ENCODE measurements at regions not wholly inside any gene's neighbourhood (a gene's known extent, or its start where the extent isn't known, plus 50 kb on each side); places are given as distances from the start of the nearest gene placed in this dataset.

DNA sequence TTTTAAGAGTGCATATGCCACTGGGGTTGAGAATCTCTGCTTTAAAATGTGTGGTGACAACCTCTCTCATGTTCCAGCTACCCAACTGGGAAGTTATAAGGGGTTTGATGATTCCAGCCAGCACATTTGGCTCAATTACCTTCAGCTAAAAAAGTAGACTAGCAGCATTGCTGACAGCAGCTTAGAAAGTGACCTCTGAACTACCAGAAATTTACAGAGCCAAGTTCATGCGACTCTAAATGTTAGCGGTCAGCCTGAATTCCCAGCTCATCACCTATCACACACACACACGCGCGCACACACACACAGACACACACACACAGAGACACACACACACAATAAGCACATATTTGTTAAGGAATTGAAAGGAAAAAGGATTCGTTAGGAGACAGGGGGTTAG lies 377.5 kb downstream of the TMEM167A start:
- no peak for DNase-seq (ENCODE audit: low spot score)

DNA sequence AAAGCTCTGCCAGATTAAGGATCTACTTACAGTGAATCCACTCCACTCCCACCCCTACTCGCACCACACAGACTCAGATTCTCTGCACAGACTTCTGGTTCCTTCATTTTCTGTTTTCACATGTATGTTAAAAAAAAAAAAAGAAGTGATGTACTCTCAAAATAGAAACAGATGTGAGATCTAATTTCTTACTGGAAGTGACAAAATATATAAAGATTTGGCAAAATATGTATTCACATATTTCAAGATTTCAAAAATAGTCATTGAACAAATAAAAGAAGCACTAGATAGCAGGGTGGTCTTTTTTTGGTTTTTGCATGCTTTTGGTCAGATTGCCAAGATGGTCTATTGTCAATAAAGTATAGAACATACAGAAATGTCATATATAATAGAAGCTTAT lies 379.2 kb downstream of the TMEM167A start:
- no peak for DNase-seq (ENCODE audit: low spot score)

DNA sequence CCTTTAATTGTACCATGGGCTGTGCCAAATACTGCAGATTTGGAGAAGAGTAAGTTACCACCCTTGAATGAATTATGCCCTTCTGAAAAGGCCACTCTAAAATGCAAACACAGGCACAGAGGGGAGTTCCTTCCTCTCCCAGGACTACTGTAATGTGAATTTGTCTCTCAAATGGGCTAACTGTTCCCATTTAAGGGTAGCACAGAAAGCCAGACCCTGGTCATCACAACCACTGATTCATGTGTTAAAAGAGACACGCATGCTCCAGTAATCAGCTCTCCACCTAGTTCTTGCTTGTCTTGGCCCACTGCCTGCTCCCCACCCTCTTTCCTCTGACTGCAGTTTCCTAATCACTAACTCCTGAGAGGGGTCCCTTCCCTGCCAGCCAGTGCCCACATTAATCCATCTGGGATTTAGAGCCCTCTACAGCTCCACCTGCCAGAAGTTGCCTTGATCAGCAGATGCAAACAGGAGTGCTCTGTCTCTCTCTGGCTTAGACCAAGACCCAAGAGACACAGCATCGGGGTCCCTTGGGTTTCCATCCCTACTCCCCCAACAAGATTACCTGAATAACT lies 382.4 kb downstream of the TMEM167A start:
- DNase-seq (ENCODE audit: low spot score) = no peak

DNA sequence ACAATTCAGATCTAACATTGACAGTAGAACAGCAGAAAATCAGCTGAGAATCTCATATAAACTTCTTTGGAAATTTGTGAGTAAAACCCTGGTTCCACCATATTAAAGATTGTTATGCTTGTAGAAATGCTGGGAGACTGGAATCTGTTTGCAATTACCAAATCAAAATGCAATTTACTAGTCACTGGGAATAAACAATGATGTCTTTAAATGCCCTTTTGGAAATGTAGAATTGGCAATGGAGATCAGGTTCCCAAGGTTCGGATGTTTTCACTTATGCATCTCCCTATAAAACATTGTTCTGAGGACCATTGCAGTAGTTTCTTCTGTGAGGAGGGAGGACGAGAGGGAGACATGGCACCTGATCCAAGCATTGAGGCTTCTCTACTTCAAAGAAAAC lies 384.4 kb downstream of the TMEM167A start:
- DNase-seq (ENCODE audit: low spot score) = no peak

DNA sequence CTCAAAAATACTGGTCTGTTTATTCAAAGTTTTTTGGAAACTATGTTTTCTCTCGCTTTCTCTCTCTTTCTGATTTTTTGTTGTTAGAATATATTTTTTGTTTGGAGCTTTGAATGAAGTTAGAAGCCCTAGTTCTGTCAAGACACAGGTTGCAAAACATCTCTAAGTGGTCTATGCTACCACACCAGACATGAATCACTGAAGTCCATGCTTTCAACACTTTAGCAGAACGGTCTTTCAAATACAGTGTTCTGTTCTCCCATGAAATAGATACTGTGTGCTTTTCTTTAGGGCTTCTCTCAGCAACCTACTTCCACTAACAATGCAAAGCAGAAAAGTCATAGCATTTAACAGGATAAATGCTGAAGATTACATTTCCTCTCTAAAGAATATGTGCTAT lies 392.5 kb downstream of the TMEM167A start:
- no peak for DNase-seq (ENCODE audit: low spot score)

DNA sequence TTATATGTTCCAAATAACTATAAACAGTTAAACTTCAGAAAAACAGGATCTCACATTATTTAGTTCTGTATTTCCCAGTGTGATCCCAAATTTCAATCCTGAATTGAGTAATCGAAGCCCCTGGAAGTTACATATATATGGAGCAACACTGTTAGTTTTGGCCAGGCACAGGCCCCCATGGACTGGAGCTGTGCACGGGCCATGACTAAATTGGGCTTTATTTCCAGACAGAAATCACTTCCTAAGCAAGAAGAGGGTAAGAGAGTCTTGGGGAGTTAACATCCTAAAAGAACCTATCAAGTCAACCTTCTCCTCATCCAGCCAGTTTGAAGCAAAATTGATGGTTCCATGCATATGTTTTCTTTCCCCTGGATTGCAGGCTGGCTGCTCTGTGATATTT lies 393.0 kb downstream of the TMEM167A start:
- DNase-seq (ENCODE audit: low spot score) = no peak

DNA sequence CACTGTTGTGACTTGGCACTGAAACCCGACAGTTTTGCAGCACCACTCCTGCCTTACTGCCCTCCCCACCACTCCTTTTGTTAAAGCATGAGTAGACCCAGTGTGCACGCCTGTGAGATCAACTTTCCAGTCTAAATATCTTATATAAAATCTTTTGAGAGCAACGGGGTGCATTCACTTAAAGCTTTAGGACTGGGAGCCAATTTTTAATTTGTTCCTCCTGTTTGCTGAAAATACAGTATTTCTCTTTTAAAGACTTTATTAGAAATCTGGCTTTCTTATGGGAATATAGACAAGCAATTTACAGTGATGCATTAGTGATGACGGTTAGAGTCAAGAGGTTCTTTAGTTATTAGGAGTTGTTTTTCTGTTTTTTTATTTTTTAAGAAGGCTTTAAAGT lies 397.5 kb downstream of the TMEM167A start:
- no peak for DNase-seq (ENCODE audit: low spot score)

DNA sequence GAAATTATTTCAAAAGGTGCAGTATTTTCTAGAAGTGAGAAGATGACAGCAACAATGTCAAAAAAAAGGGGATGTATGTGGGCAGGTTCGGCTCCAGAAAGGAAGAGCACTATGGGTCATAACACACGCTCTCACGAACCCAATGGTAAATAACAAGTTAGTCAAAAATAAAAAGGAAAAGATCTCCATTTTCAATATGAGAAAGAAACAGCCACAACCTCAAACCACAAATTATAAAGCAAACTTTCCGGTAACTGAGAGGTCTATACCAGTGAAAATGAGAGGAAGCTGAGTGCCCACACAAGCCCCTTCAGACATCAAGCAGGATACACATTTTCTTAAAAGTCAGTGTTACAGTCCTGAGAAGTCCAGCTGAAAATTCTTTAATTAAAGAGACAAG lies 398.5 kb upstream of the RPS23 start:
- no peak for DNase-seq (ENCODE audit: low spot score)

DNA sequence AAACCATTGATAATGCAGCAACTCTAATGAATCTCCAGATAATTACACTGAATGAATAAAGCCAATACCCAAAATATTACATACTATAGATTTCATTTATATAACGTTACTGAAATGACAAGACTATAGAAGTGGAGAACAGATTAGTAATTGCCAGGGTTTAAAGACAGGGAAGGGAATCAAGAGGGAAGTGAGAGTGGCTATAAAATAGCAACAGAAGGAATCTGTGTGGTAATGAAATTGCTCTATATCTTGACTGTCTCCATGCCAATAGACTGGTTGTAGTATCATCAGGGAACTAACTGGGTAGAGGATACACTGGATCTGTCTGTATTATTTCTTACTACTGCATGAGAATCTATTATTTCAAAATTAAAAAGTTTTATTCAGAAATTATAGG lies 396.5 kb upstream of the RPS23 start:
- no peak for DNase-seq (ENCODE audit: low spot score)

DNA sequence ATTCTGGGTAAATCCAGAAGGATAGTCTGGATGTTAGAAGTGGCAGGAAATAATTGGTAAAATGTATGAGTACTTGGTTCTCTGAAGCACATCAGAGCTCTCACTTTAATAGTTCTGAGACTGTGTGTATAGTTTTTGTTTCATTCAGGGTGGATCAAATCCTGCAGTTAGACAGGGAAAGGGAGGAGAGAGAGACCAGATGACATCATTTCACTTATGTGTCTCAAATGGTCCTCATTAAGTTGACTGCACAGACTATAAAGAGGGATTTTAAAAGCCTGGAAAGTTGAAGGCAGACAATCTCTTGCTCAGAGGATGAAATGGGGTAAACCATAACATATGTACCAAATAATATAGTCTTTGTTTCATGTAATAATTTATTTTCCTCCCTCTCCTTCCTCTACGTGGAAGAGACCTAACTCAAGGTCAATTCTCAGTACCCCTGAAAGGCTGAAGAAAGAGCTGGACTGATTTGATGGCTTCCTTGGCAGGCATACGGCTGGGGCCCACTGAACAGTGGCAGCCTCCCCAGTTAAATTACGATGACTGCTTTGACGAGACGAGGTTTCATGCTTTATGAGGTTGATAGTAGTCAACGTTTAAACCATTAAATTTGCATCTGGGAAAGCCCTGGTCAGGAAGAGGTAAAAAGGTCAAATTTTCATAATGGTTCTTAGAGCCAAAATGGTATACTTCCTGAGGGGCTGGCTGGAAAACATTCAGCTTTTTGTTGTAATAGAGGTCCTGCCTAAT lies 395.1 kb upstream of the RPS23 start:
- DNase-seq (ENCODE audit: low spot score) = no peak

DNA sequence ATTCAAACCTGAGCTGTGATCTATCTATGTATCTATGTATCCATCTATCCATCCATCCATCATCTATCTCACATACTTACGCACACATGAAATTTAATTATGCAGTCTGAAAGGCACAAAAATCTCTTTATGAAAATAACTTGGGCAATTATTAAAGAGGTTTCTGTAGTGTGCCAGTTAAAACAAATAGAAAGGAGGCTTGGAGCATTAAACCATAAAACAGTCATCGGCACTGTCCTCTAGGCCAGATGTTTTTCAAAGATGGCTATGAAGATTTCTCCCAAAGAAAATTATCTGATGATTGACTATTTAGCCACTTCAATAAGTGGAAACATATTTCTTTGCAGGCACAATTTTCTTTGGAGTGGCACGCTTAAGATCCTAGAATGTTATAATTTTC lies 392.5 kb upstream of the RPS23 start:
- no peak for DNase-seq (ENCODE audit: low spot score)

DNA sequence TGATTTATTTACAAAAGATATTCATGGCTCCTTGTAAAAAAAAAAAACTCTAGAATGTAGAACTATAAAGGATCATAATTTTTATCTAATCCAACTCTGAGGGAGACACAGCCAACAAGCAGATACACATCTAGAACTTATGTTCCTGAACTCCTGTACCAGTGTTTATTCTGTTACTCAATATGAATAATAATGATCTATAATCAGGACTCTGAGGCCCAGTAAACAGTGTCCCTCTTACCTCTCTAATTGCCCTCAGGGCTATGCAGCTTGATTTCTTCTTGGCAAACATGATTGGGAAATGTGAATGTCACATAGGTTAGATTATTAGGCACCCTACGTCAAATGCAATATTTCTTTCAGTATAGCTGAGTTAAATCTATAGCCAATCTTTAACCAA lies 391.6 kb upstream of the RPS23 start:
- DNase-seq (ENCODE audit: low spot score) = no peak

DNA sequence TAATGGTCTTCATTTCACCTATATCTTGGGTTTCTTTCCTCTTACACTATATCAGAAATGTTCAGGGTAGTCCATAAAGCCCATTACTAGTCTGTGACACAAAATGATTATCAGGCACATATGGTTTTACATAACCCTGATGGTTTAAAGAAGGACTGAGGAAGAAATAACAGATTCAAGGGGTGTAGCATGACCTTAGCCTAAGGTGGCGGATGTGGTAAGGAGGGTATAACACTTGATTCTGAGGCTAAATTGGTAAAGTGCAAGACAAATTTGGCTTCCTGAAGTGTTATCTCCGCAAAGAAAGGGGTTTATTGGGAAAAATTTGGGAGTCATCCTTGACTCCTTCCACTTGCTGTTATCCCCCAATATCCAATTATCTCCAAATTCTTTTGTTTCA lies 388.2 kb upstream of the RPS23 start:
- no peak for DNase-seq (ENCODE audit: low spot score)

DNA sequence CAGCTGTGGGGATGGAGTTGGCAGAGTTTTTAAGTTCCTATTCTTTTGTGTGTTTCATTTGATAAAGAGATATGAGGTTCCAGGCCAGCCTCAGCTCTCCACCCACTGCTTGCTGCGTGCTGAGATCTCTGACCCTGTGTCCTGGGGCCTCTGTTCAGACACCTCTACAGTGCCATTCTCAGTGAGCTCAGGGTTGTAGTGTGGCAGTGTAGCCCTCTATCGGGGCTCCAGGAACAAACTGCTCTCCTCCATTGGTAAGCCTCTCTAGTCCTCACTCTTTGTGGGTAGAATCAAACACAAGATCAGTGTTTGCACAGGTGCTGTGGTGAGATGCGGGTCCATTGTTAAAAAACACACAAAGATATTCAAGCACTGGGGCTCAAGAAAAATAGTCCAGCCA lies 386.6 kb upstream of the RPS23 start:
- no peak for DNase-seq (ENCODE audit: low spot score)

DNA sequence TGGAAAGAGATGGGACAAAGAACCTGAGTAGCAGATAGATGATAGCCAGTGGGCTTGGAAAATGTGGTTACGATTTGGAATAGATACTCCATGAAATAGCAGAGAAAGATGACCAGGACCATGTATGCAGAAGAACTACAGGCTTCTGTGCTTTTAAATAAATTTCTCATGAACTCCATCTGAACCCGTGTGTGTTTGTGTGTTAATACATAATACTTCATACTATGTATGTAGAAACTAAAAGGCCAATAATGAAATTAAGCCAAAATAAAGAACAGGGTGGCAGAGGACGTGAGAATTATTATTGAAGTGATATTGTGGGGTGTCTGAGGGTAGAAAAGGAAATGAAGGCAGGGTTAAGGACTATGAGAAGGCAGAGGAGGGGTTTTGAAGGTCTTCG lies 385.1 kb upstream of the RPS23 start:
- no peak for DNase-seq (ENCODE audit: low spot score)

DNA sequence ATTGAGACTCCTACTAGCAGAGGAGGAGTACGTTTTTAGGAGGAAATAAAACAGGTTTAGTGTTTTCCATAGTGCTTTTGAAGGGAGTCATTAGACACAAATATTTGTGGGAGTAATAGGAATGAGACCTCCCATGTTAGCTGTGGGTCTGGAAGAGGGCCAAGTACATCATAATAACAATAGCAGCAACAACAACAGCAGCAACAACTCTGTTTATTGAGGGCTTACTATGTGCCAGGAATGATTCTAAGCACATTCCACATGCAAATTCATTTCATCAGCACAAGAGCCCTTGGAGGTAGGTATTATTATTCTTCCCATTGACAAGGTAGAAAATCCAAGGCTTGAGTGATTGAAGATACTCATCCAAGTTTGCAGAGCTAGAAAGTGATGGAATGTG lies 384.2 kb upstream of the RPS23 start:
- no peak for DNase-seq (ENCODE audit: low spot score)

DNA sequence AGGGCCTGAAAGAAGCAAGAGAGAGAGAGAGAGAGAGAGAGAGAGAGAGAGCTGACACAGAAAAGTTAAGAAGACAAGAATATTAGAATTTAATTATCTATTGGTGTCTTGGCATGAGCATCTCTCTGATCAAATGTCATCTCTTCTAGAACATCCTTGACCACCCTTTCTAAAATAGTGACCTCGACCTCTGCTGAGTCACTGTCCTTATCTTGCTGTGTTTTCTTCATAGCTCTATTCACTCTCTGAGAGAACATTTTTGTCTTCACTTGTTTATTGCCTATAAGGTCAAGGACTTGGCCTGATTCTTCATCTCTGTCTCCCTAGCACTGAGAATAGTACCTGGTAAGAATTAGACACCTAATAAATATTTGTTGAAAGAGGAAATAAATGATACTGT lies 383.8 kb upstream of the RPS23 start:
- no peak for DNase-seq (ENCODE audit: low spot score)

DNA sequence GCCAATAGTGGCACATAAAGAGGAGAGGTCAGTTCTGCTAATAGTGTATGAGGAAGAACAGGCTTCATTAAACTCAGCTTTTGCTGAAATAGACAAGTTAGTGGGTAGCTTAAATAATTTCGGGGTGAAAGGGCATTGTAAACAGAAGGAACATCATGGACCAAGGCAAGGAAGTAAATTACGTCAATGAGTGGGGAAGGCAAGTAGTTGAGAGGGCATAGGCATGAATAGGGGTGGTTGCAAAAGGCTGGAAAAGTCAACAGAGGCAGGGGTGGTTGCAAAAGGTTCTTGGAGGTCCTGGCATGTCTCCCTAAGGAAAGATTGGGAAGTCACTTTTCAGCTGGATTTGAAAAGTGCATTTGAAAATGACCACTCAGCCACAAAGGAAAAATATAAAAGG lies 383.3 kb upstream of the RPS23 start:
- DNase-seq (ENCODE audit: low spot score) = no peak

DNA sequence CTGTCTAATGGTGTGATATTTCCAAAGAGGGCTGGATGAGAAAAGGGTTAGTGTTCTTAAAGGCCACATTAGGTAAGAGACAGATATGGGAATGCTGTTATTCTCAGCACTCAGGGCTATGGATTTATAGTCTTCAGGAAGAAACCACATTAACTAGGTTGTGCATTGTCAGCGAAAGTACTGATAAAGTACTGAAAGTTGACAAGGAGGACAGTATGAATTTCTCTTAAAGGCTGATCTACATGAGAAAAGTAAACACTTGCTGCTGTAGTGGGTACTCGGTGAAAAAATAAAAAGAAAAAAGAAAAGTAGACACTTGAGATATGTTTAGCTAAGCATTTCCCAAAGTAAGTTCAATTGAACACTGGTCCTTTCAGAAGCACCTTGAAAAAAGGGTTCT lies 381.0 kb upstream of the RPS23 start:
- no peak for DNase-seq (ENCODE audit: low spot score)

DNA sequence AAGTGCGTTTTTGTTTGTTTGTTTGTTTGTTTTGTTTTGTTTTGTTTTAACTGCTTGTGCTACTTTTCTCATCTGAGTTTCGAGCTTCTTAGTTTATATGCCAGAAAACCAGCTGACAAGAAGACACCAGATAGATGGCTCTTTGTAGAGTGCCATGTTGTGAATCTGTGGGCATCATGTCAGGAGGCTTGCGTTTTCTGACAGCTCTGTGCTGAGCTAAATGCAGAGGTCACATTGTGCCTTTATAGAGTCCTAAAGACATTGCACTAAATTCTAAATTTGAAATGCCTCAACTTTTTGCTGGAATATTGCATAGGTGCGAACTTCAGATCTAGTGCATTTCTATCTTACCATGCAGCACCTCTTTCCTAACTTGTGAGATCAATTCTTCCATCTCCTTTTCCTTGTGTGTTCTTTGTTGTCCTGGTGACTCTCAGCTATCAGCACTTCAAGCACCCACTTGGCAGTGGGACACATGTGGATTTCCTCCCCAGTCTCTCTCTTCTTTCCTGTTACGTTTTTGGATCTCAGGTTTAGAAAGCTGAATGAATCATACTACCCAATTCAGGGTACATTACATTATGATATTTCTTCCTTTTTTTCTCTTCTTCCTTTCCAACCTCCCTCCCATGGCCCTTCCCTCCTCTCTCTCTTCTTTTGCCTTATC lies 379.0 kb upstream of the RPS23 start:
- DNase-seq (ENCODE audit: low spot score) = no peak

DNA sequence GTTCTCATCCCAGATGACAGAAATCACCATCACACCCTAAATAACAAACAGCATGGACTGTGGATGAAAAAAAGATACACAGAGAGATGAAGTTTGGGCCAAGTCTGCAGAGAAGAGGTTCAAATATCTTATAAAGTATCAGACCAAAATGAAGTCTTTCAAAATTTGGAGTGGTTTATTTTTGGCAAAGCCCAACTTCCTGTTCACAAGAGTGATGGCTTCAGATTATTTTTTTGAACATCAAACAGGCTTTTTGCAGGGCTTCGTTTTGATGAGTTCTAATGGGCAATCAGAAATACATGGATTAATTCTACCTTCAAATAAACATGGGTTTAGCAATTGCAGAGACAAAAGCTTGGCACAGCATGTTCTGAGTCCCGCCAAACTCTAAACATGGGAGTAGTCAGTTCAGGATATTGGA lies 378.2 kb upstream of the RPS23 start:
- DNase-seq (ENCODE audit: low spot score) = no peak

DNA sequence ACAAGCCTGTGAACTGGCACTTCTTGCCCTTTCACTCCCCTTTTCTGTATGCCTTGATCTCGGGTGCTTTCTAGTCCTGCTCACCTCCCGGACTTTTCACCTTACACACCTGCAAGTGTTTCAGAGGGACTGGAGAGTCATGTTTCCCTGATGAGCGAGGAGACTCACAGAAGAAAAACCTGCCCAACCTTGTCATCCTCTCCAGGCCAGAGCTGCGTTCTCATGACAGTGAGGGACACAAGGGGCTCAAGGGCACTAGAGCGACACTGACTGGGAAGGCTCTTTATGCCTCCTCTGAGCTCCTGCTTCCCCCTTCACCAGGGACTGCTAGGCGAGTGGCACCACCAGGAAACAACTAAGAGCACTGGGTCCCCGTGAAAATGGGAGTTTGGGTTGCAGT lies 376.9 kb upstream of the RPS23 start:
- no peak for DNase-seq (ENCODE audit: low spot score)

DNA sequence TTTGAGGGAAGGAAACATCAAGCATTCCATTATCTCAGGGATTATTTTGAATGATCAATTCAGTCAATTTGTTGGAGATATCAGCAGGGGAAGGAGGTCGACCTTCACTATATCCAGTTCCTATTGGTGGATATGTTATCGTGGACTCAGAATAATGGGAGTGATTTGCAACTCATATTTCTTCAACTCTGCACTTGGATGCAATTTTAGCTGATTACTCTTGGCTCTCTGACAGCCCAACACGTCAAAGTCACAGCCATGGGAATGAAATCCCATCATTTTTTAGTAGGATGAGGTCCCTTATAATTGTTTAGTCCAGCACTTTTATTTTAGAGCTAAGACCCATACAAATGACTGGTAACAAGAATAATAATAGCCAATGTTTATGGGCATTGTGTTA lies 371.8 kb upstream of the RPS23 start:
- DNase-seq (ENCODE audit: low spot score) = no peak

DNA sequence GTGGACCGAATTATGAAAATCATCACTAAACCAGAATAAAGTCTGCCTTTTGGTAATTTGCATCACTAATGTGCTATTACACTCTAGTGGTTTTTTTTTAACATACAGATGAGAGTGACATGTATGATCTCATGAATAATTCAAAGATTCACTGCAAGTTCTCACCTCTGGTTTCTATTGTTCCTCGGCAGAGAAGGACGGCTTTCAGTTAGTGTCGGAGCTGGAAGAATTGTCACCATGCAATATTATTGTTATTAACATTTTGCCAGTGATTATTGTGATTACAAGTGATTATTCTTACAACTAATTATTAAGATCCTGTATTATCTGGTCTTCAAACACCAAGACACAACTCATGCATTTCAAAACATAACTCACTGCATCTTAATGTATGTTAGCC lies 366.6 kb upstream of the RPS23 start:
- no peak for DNase-seq (ENCODE audit: low spot score)

All from putamen (tissue), 1 donor.